ENCODE measurements at regions not wholly inside any gene's neighbourhood (a gene's known extent, or its start where the extent isn't known, plus 50 kb on each side); places are given as distances from the start of the nearest gene placed in this dataset.

DNA sequence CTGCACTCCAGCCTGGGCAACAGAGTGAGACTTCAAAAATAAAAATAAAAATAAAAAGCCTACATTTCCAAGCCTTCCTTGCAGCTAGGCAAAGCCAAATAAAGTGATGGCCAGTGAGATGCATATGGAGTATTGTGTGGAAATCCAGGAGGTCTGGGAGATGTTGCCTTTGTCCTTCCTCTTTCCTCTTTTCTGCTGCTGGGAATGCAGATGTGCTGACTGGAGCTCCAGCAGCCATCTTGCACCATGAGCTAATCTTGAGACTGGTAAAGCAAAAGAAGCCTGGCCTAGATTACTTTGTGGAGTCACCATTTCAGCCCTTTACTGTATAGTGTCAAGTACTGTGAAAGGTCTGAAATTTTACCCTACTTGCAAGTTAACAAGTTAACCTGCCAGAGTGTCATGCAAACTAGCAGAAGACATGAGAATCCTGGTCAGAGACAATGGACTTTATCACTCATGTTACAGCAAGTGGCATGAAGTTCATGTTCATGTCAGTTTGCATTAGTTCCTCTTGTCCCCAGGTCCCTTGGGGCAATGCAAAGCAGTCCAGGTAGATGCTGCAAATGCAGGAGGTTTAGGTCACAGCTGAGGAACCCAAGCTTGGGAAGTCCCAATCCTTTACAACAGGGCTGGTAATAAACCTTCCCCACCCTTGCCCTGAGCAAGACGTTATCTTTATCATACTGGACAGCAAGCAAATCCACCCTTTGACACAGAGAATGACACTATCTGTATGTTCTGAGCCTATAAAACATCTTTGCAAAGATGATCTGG is 103.1 kb downstream of the TLE3 start:
- no peak for DNase-seq (ENCODE audit: low read depth in 2 of 2, low spot score in 1 of 2)

DNA sequence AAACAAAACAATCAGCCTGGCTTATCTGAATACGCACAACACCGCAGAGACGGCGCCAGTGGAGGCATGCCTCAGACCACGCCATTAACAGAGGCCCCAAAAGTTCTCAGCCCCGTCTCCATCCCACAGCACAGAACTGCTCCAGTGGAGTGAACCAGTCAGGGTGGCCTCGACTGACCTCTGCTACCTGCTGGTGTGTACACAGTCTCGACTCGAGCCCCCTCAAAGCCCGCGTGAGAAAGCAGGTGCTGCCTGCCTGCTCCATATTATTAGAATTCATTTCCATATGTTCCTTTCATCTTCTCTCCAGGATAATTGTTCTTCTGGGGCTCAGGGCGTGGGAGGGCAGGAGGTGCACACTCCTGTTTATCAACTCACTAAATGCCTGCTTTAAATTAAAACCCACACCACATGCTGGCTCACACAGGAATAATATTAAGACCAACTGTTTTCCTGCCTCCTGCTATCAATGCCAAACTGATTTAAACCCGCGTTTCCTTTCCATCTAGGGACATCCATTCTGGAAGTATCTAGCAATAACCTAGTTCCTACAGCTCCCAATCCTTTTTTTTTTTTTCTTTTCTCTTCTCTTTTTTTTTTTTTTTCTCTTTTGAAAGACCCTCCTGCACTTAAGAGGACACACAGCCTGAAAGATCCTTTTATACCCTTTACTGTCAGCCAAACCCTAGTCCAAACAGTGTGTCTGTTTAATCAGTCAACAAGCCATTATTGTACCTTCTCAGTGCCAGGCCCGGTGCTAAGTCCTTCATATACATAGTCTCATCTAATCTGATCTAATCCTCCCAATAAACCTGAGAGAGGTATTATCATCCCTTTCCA is 101.2 kb downstream of the TLE3 start:
- DNase-seq (ENCODE audit: low read depth in 2 of 2, low spot score in 1 of 2) = no peak

DNA sequence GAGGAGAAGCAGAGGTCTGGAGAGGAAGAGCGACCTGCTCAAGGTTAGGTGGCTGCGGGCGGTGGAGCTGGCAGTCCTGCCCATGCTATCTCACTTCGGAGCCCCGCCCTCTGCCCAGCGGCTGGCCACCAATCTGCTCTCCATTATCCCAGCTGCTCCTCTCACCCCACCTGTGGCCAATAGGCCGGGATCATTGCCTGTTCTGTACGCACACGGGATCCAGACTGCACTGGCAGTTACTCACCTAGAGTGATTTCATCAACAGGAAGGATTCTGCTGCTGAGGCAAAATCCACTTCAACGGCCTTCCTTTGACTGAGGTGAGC is 100.6 kb downstream of the TLE3 start:
- DNase-seq (ENCODE audit: low read depth in 2 of 2, low spot score in 1 of 2) = no peak

Data from stimulated activated CD8-positive, alpha-beta memory T cell treated with anti-CD3 and anti-CD28 coated beads, Interleukin-4, amount 100 ng/mL, for 4 hours (primary cell).